CD8-positive, alpha-beta memory T cell (primary cell): ENCODE measurements at regions not wholly inside any gene's neighbourhood (a gene's known extent, or its start where the extent isn't known, plus 50 kb on each side); places are given as distances from the start of the nearest gene placed in this dataset.
A peak's percentile ranks its signal among the peaks of the same experiment; 100 is the strongest.

ENCODE experiments used
- CTCF ChIA-PET: fragments of 350-600 bp; sonication (Branson Sonifier 250); formaldehyde crosslinking; loops from one replicate; lab custom pipeline; 2021; ENCODE audit warnings: antibody characterized with exemption; lab: Charles Lee
- POLR2A ChIA-PET: fragments of 350-600 bp; sonication (Branson Sonifier 250); formaldehyde crosslinking; loops from one replicate; lab custom pipeline; 2021; ENCODE audit warnings: antibody characterized with exemption; lab: Charles Lee
- DNase-seq, 5 donors: peaks; one replicate each; pipeline versions ENCODE4 v3.0.0 to v3.0.0-alpha.2; 2020 to 2022; ENCODE audit warnings: mixed read lengths in 1 of 5
- H3K27ac ChIP-seq: one replicate; pipeline ENCODE4 v1.7.0; 2013; ENCODE audit warnings: low read depth, mild to moderate bottlenecking, low read length, moderate library complexity
- H3K27me3 ChIP-seq: 2 replicates; pipeline ENCODE4 v1.7.0; 2013; ENCODE audit warnings: low read length, mild to moderate bottlenecking; ENCODE audit not compliant: insufficient read depth, poor library complexity, severe bottlenecking
- H3K36me3 ChIP-seq: 2 replicates; pipeline ENCODE4 v1.7.0; 2013; ENCODE audit warnings: mild to moderate bottlenecking, low read length, moderate library complexity; ENCODE audit not compliant: insufficient read depth
- H3K4me1 ChIP-seq: 2 replicates; pipeline ENCODE4 v1.7.0; 2013; ENCODE audit warnings: mild to moderate bottlenecking, low read length, moderate library complexity; ENCODE audit not compliant: insufficient read depth
- H3K4me3 ChIP-seq: 2 replicates; pipeline ENCODE4 v1.7.0; 2013; ENCODE audit warnings: mild to moderate bottlenecking, low read length
- H3K9me3 ChIP-seq: 2 replicates; pipeline ENCODE4 v1.7.0; 2013; ENCODE audit warnings: mild to moderate bottlenecking, low read length
- H3K27ac Mint-ChIP-seq, 8 donors: one replicate each; pipeline ENCODE4 v1.8.0; 2020 to 2021; ENCODE audit warnings: mixed read lengths in 8 of 8, mild to moderate bottlenecking in 6 of 8, inconsistent platforms in 3 of 8, moderate library complexity in 3 of 8
- H3K27me3 Mint-ChIP-seq, 2 donors: one replicate each; pipeline ENCODE4 v1.8.0; 2020 to 2021; ENCODE audit warnings: mixed read lengths in 2 of 2, mild to moderate bottlenecking in 1 of 2, moderate library complexity in 1 of 2
- H3K36me3 Mint-ChIP-seq, 3 donors: one replicate each; pipeline ENCODE4 v1.8.0; 2020 to 2021; ENCODE audit warnings: mixed read lengths in 3 of 3, inconsistent platforms in 1 of 3, mild to moderate bottlenecking in 1 of 3
- H3K4me1 Mint-ChIP-seq, 3 donors: one replicate each; pipeline ENCODE4 v1.8.0; 2020 to 2021; ENCODE audit warnings: mixed read lengths in 3 of 3, inconsistent platforms in 1 of 3, mild to moderate bottlenecking in 1 of 3
- H3K4me3 Mint-ChIP-seq, 7 donors: one replicate each; pipeline ENCODE4 v1.8.0; 2020 to 2021; ENCODE audit warnings: mixed read lengths in 7 of 7, mild to moderate bottlenecking in 6 of 7, moderate library complexity in 4 of 7, inconsistent platforms in 2 of 7
- H3K9me3 Mint-ChIP-seq, 5 donors: one replicate each; pipeline ENCODE4 v1.8.0; 2020 to 2022; ENCODE audit warnings: mixed read lengths in 5 of 5, mild to moderate bottlenecking in 3 of 5, moderate library complexity in 2 of 5, inconsistent platforms in 1 of 5

DNA sequence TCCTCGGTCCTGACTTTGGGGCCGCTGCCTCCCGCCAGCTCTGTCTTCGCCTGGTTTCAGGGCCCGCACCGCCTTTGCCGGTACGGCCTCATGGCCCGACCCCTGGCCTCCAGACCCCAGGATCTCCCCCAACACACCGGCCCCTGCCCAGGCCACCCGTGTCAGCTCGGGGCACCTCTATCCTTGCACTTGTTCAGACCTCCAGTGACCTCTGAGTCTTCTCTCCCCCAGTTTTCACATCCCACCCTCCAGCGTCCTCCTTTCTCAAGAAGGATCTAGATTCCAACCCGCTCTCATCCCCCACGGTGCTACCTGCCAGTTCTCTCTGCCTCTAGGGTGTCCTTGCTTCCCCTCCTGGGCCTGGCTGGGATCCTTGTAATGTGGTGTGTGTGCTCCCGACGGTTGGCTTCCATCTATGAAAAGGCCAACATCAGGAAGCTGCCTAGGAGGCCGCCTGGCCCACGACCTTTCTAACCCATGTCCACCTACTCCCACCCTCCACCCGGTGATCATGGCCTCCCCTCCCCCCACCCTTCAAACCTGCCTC lies 61.1 kb downstream of the SPATA31C2 start:
- Histone ChIP-seq H3K9me3 (no peaks in the 10 kb centered on the region), H3K27ac (no peak overlapping the region), H3K4me3 (no peak overlapping the region), H3K27me3 (peaks cover 6% of the 10 kb centered on the region), H3K36me3 (no peaks in the 10 kb centered on the region), H3K4me1 (no peaks in the 10 kb centered on the region)
- DNase-seq = no peak
- Mint-ChIP-seq H3K4me3 (peak overlapping the region; percentile 54 to 82 (median 62)), H3K9me3 (peaks cover 0 to 3% (median 0%) of the 10 kb centered on the region in 5 donors), H3K27me3 (peaks cover 19 to 59% of the 10 kb centered on the region in 2 donors), H3K4me1 (peaks cover 16 to 18% (median 17%) of the 10 kb centered on the region in 3 donors), H3K36me3 (no peaks in the 10 kb centered on the region), H3K27ac (no peak overlapping the region)
- CTCF ChIA-PET = no interaction called here
- POLR2A ChIA-PET = no interaction called here

DNA sequence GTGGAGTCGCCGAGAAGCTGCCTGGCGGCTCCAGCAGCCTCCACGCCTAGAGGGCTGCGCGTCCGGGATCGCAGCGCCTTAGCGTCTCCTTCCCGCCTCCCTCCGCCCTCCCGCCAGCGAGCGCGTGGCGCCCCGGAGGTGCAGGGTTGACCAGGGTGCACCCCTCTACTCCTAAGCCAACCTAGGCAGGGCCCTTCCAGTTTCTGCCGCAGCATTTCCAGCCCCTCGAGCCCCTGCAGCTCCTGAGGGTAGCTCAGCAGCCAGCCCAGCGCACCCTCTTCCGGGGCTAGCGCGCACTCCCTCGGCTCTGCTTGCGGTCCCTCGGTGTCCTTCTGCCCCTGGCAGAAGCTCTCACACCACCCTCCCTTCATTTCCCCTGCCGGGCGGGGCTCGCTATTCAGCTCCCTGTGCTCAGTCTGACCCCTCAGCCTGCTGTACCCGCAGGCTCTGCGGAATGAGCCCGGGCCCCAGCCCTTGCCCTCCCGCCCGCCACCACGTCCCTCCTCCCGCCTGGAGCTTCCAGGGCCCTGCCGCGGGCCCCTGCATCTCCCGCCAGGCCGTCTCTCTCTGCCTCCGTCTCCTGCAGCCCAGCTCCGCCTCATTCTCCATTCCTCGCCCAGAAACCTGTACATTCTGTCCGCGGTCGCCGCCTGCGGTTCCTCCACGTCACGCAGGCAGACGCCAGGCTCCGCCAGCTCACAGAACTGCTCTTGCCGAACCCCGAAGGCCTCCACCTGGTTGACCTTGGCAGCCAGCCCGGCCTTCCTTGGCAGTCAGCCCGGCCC lies 61.8 kb downstream of the SPATA31C2 start:
- H3K36me3 Mint-ChIP-seq = no peaks in the 10 kb centered on the region
- H3K4me3 ChIP-seq = peak overlapping the region; percentile 46

DNA sequence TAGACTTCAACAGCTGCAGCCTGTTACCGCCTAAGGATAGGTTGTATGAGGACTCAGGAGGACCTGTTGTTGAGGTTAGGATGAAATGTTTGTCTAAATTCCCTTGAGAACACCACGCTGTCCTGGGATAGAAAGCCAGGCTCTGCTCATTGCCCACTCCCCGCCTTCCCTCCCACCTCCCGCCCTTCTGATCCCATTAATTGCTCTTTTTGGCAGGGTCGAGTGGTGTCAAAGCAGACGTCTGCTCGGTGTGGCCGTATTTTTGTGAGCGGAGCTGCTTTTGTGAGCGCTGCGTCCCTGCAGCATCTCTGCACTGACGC lies 62.3 kb downstream of the SPATA31C2 start:
- Histone ChIP-seq H3K4me1 (no peaks in the 10 kb centered on the region), H3K27ac (no peak overlapping the region), H3K9me3 (no peaks in the 10 kb centered on the region), H3K27me3 (peaks cover 6% of the 10 kb centered on the region), H3K36me3 (no peaks in the 10 kb centered on the region), H3K4me3 (peak overlapping the region; percentile 46)
- peaks cover 16 to 18% (median 17%) of the 10 kb centered on the region in 3 donors for H3K4me1 Mint-ChIP-seq
- H3K27ac Mint-ChIP-seq = peak overlapping the region in 1 of 8 donors; percentile 6
- ChIA-PET CTCF (no interaction called here), POLR2A (interaction anchor here (0.6 kb wide), 1 partner anchor 546 kb away, joined by 3 read pairs; no protein-coding TSS in a partner anchor)
- H3K9me3 Mint-ChIP-seq = peaks cover 0 to 3% (median 0%) of the 10 kb centered on the region in 5 donors
- peak overlapping the region in 6 of 7 donors; percentile 23 to 82 (median 54) for H3K4me3 Mint-ChIP-seq
- DNase-seq = no peak
- H3K27me3 Mint-ChIP-seq = peaks cover 19 to 68% of the 10 kb centered on the region in 2 donors
- H3K36me3 Mint-ChIP-seq = no peaks in the 10 kb centered on the region

More for the DNA sequence above, 61.8 kb downstream of the SPATA31C2 start:
- no peak overlapping the region for H3K27ac ChIP-seq
- Mint-ChIP-seq H3K4me1 (peaks cover 16 to 18% (median 17%) of the 10 kb centered on the region in 3 donors), H3K9me3 (peaks cover 0 to 3% (median 0%) of the 10 kb centered on the region in 5 donors), H3K27ac (peak overlapping the region in 2 of 8 donors; percentile 6 to 17), H3K27me3 (peaks cover 19 to 64% of the 10 kb centered on the region in 2 donors), H3K4me3 (peak overlapping the region; percentile 66 to 89 (median 74))
- no peaks in the 10 kb centered on the region for H3K4me1 ChIP-seq
- peaks cover 6% of the 10 kb centered on the region for H3K27me3 ChIP-seq
- no peaks in the 10 kb centered on the region for H3K9me3 ChIP-seq
- CTCF ChIA-PET = no interaction called here
- H3K36me3 ChIP-seq = no peaks in the 10 kb centered on the region
- POLR2A ChIA-PET = interaction anchor here (0.6 kb wide), 1 partner anchor 546 kb away, joined by 3 read pairs; no protein-coding TSS in a partner anchor
- no peak for DNase-seq

DNA sequence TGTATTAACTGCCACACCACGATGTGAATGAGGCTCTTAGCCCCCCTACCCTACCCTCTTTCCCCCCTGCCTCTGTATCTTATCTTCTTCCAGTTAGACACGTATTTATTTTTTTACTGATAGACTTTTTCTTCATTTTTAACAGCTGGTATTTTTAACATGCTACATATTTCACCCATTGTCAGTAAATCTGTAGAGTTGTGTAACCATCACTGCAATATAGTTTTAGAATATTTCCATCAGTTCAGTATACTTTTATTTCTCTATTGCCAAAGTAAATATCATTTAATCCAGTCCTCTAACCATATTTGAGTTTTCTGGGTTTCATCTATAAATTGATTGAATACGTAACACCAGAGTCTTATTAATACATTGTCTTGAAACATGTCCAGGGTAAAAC lies 62.8 kb downstream of the SPATA31C2 start:
- Mint-ChIP-seq H3K9me3 (peaks cover 0 to 3% (median 0%) of the 10 kb centered on the region in 5 donors), H3K27ac (no peak overlapping the region), H3K4me3 (peak overlapping the region in 4 of 7 donors; percentile 23 to 82 (median 64)), H3K4me1 (peaks cover 16 to 18% (median 17%) of the 10 kb centered on the region in 3 donors), H3K27me3 (peaks cover 19 to 72% of the 10 kb centered on the region in 2 donors), H3K36me3 (no peaks in the 10 kb centered on the region)
- Histone ChIP-seq H3K36me3 (no peaks in the 10 kb centered on the region), H3K4me1 (no peaks in the 10 kb centered on the region), H3K4me3 (no peak overlapping the region), H3K9me3 (no peaks in the 10 kb centered on the region), H3K27ac (no peak overlapping the region), H3K27me3 (peaks cover 6% of the 10 kb centered on the region)
- POLR2A ChIA-PET = no interaction called here
- DNase-seq = no peak
- CTCF ChIA-PET = no interaction called here

DNA sequence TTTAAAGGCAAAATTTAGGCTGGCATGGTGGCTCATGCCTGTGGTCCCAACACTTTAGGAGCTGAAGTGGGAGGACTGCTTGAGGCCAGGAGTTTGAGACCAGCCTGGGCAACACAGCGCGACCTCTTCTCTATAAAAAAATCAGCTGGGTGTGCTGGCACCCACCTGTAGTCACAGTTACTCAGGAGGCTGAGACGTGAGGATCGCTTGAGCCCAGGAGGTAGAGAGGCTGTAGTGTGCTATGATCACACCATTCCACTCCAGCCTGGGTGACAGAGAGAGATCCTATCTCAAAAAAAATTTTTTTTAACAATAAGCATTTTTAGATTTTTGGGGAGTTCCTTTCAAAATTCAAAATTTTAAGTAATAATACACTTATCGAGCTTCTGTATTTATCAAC lies 63.3 kb downstream of the SPATA31C2 start:
- peaks cover 24 to 72% of the 10 kb centered on the region in 2 donors for H3K27me3 Mint-ChIP-seq
- CTCF ChIA-PET = no interaction called here
- DNase-seq = no peak
- Histone ChIP-seq H3K36me3 (no peaks in the 10 kb centered on the region), H3K4me1 (no peaks in the 10 kb centered on the region), H3K27ac (no peak overlapping the region), H3K4me3 (no peak overlapping the region), H3K27me3 (peaks cover 6% of the 10 kb centered on the region), H3K9me3 (no peaks in the 10 kb centered on the region)
- POLR2A ChIA-PET = no interaction called here
- H3K27ac Mint-ChIP-seq = no peak overlapping the region
- no peaks in the 10 kb centered on the region for H3K36me3 Mint-ChIP-seq
- peaks cover 16 to 18% (median 17%) of the 10 kb centered on the region in 3 donors for H3K4me1 Mint-ChIP-seq
- H3K9me3 Mint-ChIP-seq = peaks cover 0 to 3% (median 0%) of the 10 kb centered on the region in 5 donors
- no peak overlapping the region for H3K4me3 Mint-ChIP-seq

DNA sequence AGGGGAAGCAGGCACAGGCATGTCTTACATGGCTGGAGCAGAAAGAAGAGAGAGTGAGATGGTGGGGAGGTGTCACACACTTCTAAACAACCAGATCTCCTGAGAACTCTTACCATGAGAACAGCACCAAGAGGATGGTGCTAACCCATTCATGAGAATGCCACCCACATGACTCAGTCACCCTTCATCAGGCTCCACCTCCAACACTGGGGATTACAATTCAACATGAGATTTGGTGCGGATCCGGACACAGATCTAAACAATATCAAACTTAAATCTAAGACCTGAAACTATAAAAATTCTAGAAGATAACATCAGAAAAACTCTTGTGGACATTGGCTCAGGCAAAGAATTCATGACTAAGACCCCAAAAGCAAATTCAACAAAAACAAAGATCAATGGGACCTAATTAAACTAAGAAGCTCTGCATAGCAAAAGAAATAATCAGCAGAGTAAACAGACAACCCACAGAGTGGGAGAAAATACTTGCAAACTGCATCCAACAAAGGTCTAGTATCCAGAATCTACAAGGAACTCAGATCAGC lies 65.4 kb downstream of the SPATA31C2 start:
- H3K27me3 Mint-ChIP-seq = peaks cover 21 to 76% of the 10 kb centered on the region in 2 donors
- POLR2A ChIA-PET = no interaction called here
- CTCF ChIA-PET = no interaction called here

DNA sequence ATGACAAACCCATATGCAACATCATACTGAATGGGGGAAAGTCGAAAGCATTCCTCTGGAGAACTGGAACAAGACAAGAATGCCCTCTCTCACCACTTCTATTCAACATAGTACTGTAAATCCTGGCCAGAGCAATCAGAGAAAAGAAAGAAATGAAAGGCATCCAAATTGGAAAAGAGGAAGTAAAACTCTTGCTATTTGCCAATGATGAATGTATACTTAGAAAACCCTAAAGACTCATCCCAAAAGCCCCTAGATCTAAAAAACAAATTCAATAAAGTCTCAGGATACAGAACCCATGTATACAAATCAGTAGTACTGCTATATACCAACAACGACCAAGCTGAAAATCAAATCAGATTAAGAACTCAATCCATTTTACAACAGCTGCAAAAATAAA lies 66.9 kb downstream of the SPATA31C2 start:
- CTCF ChIA-PET = no interaction called here
- Histone ChIP-seq H3K4me3 (no peak overlapping the region), H3K27ac (no peak overlapping the region), H3K36me3 (no peaks in the 10 kb centered on the region), H3K4me1 (no peaks in the 10 kb centered on the region), H3K9me3 (no peaks in the 10 kb centered on the region), H3K27me3 (peaks cover 6% of the 10 kb centered on the region)
- Mint-ChIP-seq H3K4me3 (no peak overlapping the region), H3K9me3 (peaks cover 0 to 2% (median 0%) of the 10 kb centered on the region in 5 donors), H3K36me3 (no peaks in the 10 kb centered on the region), H3K27me3 (peaks cover 21 to 75% of the 10 kb centered on the region in 2 donors), H3K4me1 (peaks cover 9% of the 10 kb centered on the region in 3 donors), H3K27ac (no peak overlapping the region)
- DNase-seq = no peak
- POLR2A ChIA-PET = no interaction called here

More for the DNA sequence above, 65.4 kb downstream of the SPATA31C2 start:
- no peaks in the 10 kb centered on the region for H3K36me3 Mint-ChIP-seq
- no peak overlapping the region for H3K27ac Mint-ChIP-seq
- no peaks in the 10 kb centered on the region for H3K9me3 ChIP-seq
- no peak for DNase-seq
- no peaks in the 10 kb centered on the region for H3K36me3 ChIP-seq
- no peaks in the 10 kb centered on the region for H3K4me1 ChIP-seq
- H3K4me3 ChIP-seq = no peak overlapping the region
- no peak overlapping the region for H3K4me3 Mint-ChIP-seq
- peaks cover 6% of the 10 kb centered on the region for H3K27me3 ChIP-seq
- H3K4me1 Mint-ChIP-seq = peaks cover 15 to 18% (median 17%) of the 10 kb centered on the region in 3 donors
- H3K27ac ChIP-seq = no peak overlapping the region
- peaks cover 0 to 3% (median 0%) of the 10 kb centered on the region in 5 donors for H3K9me3 Mint-ChIP-seq

DNA sequence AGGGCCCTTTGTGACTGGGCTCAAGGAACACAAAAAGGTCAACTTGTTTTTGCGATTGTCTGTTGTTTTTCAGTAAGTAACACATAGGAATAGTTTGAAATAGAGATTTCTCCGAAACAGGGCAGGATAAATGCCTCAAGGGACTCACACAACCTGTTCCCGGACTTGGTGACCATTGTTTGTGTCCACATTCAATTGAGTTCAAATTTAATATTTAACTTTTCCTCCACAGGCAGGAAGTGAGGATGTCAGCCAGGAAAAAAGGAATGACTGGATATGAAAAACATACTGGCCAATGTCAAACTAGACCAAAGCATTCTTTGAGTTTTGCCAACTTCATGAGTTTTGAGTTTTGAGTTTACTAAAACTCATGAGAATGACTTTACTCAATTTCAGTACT lies 72.7 kb downstream of the SPATA31C2 start:
- CTCF ChIA-PET = no interaction called here
- no peaks in the 10 kb centered on the region for H3K4me1 Mint-ChIP-seq

More for the DNA sequence above, 72.7 kb downstream of the SPATA31C2 start:
- Histone ChIP-seq H3K36me3 (no peaks in the 10 kb centered on the region), H3K27me3 (no peaks in the 10 kb centered on the region), H3K4me1 (no peaks in the 10 kb centered on the region), H3K4me3 (no peak overlapping the region), H3K9me3 (no peaks in the 10 kb centered on the region), H3K27ac (no peak overlapping the region)
- Mint-ChIP-seq H3K27me3 (peaks cover 19 to 35% of the 10 kb centered on the region in 2 donors), H3K4me3 (no peak overlapping the region), H3K27ac (no peak overlapping the region), H3K36me3 (no peaks in the 10 kb centered on the region), H3K9me3 (no peaks in the 10 kb centered on the region)
- POLR2A ChIA-PET = no interaction called here
- DNase-seq = no peak
